ENCODE measurements at regions not wholly inside any gene's neighbourhood (a gene's known extent, or its start where the extent isn't known, plus 50 kb on each side); places are given as distances from the start of the nearest gene placed in this dataset.
"Not testable (repeated sequence)": the region's sequence is repeated elsewhere in the genome, so short reads cannot be mapped to it uniquely, and the experiment has no call there.

- ChIA-PET POLR2A (no interaction called here), CTCF (interaction anchor here (0.8 kb wide), 1 partner anchor 26 kb away, joined by 3 read pairs; no protein-coding TSS in a partner anchor)
- intact Hi-C loops (cut with micrococcal nuclease; ENCODE audit: unreplicated experiment): no loop called here
- H3K36me3 ChIP-seq (ENCODE audit: control insufficient read depth, insufficient read depth, low read length): no peaks in the 10 kb centered on the region
- Mint-ChIP-seq H3K27ac (ENCODE audit: unreplicated experiment) (no peak overlapping the region), H3K27me3 (ENCODE audit: insufficient read depth, unreplicated experiment) (no peaks in the 10 kb centered on the region), H3K4me1 (ENCODE audit: low read depth, unreplicated experiment) (no peaks in the 10 kb centered on the region), H3K9me3 (ENCODE audit: unreplicated experiment) (no peaks in the 10 kb centered on the region), H3K4me3 (ENCODE audit: unreplicated experiment) (no peak overlapping the region), H3K36me3 (ENCODE audit: insufficient read depth, unreplicated experiment) (no peaks in the 10 kb centered on the region)
- no peak for DNase-seq
- no peaks in the 10 kb centered on the region for H3K4me1 ChIP-seq
- no peak overlapping the region for H3K4me3 ChIP-seq (ENCODE audit: low read depth, low read length)
- TF ChIP-seq CTCF (IDR thresholded peaks at IDR 0.05; ENCODE audit: insufficient read depth in 1 of 2, low read depth in 1 of 2, low read length in 1 of 2, severe bottlenecking in 1 of 2, unreplicated experiment in 1 of 2): no peak
- no peaks in the 10 kb centered on the region for H3K9me3 ChIP-seq
- no peaks in the 10 kb centered on the region for H3K27me3 ChIP-seq (replicated peaks; ENCODE audit: control insufficient read depth, insufficient read depth, low read length)
- BruUV-seq (replicated peaks): no TSS peak
Measured at GRCh38 chr21:28063241-28064216, 929.1 kb downstream of the LTN1 start.

GRCh38 chr21:28052956-28053355, 939.7 kb downstream of the LTN1 start:
- BruUV-seq (replicated peaks); CTCF ChIA-PET; H3K9me3 Mint-ChIP-seq (ENCODE audit: unreplicated experiment); H3K27me3 ChIP-seq (replicated peaks; ENCODE audit: control insufficient read depth, insufficient read depth, low read length); H3K9me3 ChIP-seq; H3K4me3 Mint-ChIP-seq (ENCODE audit: unreplicated experiment); H3K27ac Mint-ChIP-seq (ENCODE audit: unreplicated experiment); H3K36me3 Mint-ChIP-seq (ENCODE audit: insufficient read depth, unreplicated experiment); H3K36me3 ChIP-seq (ENCODE audit: control insufficient read depth, insufficient read depth, low read length); H3K27me3 Mint-ChIP-seq (ENCODE audit: insufficient read depth, unreplicated experiment); H3K4me3 ChIP-seq (ENCODE audit: low read depth, low read length); H3K4me1 ChIP-seq; POLR2A ChIA-PET; H3K4me1 Mint-ChIP-seq (ENCODE audit: low read depth, unreplicated experiment); DNase-seq: not testable (repeated sequence)
- intact Hi-C loops (cut with micrococcal nuclease; ENCODE audit: unreplicated experiment): loop anchor here (10.0 kb wide), 1 partner anchor 488 kb away; no protein-coding TSS in a partner anchor

GRCh38 chr21:28051649-28052048, 941.0 kb downstream of the LTN1 start:
- H3K27me3 ChIP-seq (replicated peaks; ENCODE audit: control insufficient read depth, insufficient read depth, low read length); H3K4me1 Mint-ChIP-seq (ENCODE audit: low read depth, unreplicated experiment); H3K4me3 ChIP-seq (ENCODE audit: low read depth, low read length); CTCF ChIA-PET; H3K27me3 Mint-ChIP-seq (ENCODE audit: insufficient read depth, unreplicated experiment); H3K36me3 ChIP-seq (ENCODE audit: control insufficient read depth, insufficient read depth, low read length); H3K4me1 ChIP-seq; H3K36me3 Mint-ChIP-seq (ENCODE audit: insufficient read depth, unreplicated experiment); POLR2A ChIA-PET; H3K9me3 Mint-ChIP-seq (ENCODE audit: unreplicated experiment); H3K27ac Mint-ChIP-seq (ENCODE audit: unreplicated experiment); H3K4me3 Mint-ChIP-seq (ENCODE audit: unreplicated experiment); H3K9me3 ChIP-seq; BruUV-seq (replicated peaks): not testable (repeated sequence)
- DNase-seq: peak in 1 of 2 experiments; percentile 35
- intact Hi-C loops (cut with micrococcal nuclease; ENCODE audit: unreplicated experiment): loop anchor here (1.0 to 10.0 kb wide), 5 partner anchors 285 to 1201 kb away; no protein-coding TSS in a partner anchor
- TF ChIP-seq CTCF (IDR thresholded peaks at IDR 0.05; ENCODE audit: insufficient read depth in 1 of 2, low read depth in 1 of 2, low read length in 1 of 2, severe bottlenecking in 1 of 2, unreplicated experiment in 1 of 2): peak; percentile 45 to 57

- DNase-seq; CTCF ChIA-PET; intact Hi-C loops (cut with micrococcal nuclease; ENCODE audit: unreplicated experiment); H3K27me3 ChIP-seq (replicated peaks; ENCODE audit: control insufficient read depth, insufficient read depth, low read length); H3K36me3 Mint-ChIP-seq (ENCODE audit: insufficient read depth, unreplicated experiment); BruUV-seq (replicated peaks); H3K9me3 ChIP-seq; H3K36me3 ChIP-seq (ENCODE audit: control insufficient read depth, insufficient read depth, low read length); H3K4me3 Mint-ChIP-seq (ENCODE audit: unreplicated experiment); H3K4me1 ChIP-seq; H3K4me1 Mint-ChIP-seq (ENCODE audit: low read depth, unreplicated experiment); POLR2A ChIA-PET; H3K27ac Mint-ChIP-seq (ENCODE audit: unreplicated experiment); H3K4me3 ChIP-seq (ENCODE audit: low read depth, low read length); H3K27me3 Mint-ChIP-seq (ENCODE audit: insufficient read depth, unreplicated experiment): not testable (repeated sequence)
- peaks cover 23% of the 10 kb centered on the region for H3K9me3 Mint-ChIP-seq (ENCODE audit: unreplicated experiment)
Measured at GRCh38 chr21:28035692-28036091, 957.0 kb downstream of the LTN1 start.

GRCh38 chr21:28034916-28035315, 957.8 kb downstream of the LTN1 start:
- H3K4me3 ChIP-seq (ENCODE audit: low read depth, low read length); DNase-seq; H3K4me3 Mint-ChIP-seq (ENCODE audit: unreplicated experiment); H3K4me1 Mint-ChIP-seq (ENCODE audit: low read depth, unreplicated experiment); BruUV-seq (replicated peaks); H3K36me3 Mint-ChIP-seq (ENCODE audit: insufficient read depth, unreplicated experiment); H3K9me3 ChIP-seq; H3K36me3 ChIP-seq (ENCODE audit: control insufficient read depth, insufficient read depth, low read length); H3K27me3 ChIP-seq (replicated peaks; ENCODE audit: control insufficient read depth, insufficient read depth, low read length); H3K27ac Mint-ChIP-seq (ENCODE audit: unreplicated experiment); intact Hi-C loops (cut with micrococcal nuclease; ENCODE audit: unreplicated experiment); CTCF ChIA-PET; H3K4me1 ChIP-seq; H3K27me3 Mint-ChIP-seq (ENCODE audit: insufficient read depth, unreplicated experiment); POLR2A ChIA-PET: not testable (repeated sequence)
- H3K9me3 Mint-ChIP-seq (ENCODE audit: unreplicated experiment): peaks cover 25% of the 10 kb centered on the region

Measured in Caco-2 (cell line).